GM12872 (cell line): ENCODE measurements at regions not wholly inside any gene's neighbourhood (a gene's known extent, or its start where the extent isn't known, plus 50 kb on each side); places are given as distances from the start of the nearest gene placed in this dataset.

Source experiments
- CTCF ChIP-seq: IDR thresholded peaks from 3 replicates; pipeline ENCODE4 v1.5.1; 2011; ENCODE audit warnings: low read depth, mild to moderate bottlenecking, low read length, moderate library complexity; ENCODE audit not compliant: insufficient read depth

DNA sequence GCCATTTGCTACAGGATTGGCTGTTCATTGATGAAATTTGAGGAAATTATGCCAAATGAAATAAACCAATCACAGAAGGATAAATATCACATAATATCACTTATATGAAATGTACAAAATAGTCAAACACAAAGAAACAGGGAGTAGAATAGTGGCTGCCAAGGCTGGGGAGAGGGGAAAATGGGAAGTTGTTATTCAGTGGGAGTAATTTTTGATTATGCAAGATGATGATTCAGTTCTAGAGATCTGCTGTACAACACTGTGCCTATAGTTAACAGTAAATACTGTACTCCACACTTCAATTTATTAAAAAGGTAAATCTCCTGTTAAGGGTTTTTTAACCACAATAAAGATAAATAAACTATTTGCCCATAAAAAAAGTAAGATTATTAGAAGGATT lies 101.1 kb downstream of the TMA16 start:
- no peak for TF ChIP-seq CTCF

- no peak for TF ChIP-seq CTCF
Observed at GRCh38 chr4:163598028-163598427, 103.5 kb downstream of the TMA16 start.

DNA sequence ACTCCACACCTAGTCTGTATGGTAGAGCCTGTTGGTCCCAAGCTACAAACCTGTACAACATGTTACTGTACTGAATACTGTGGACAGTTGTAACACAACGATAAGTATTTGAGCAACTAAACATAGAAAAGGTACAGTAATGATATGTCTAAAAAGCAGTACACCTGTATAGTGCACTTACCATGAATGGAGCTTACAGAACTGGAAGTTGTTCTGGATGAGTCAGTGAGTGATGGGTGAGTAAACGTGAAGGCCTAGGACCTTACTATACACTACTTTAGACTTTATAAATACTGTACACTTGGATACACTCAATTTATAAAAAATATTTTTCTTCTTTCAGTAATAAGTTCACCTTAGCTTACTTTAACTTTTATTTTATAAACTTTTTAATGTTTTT lies 104.0 kb downstream of the TMA16 start:
- no peak for TF ChIP-seq CTCF

- TF ChIP-seq CTCF, result no peak
Observed at GRCh38 chr4:163600727-163601126, 106.2 kb downstream of the TMA16 start.

DNA sequence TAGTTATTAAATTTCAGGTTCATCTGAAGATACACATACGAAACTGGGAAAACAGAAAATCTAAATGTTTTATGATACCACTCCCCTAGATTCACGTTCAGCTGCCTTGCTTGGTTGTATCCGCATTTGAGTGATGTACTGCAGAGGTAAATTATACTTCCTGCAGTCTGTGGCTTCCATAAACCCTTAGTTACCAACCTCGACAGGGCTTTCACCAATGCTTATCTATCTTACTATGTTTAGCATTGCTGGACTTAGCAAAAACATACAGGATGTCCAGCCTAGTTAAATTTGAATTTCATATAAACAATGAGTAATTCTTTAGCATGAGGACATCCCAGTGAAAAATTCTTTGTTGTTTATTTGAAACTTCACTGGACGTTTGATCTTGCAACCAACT lies 108.8 kb downstream of the TMA16 start:
- TF ChIP-seq CTCF, result no peak

DNA sequence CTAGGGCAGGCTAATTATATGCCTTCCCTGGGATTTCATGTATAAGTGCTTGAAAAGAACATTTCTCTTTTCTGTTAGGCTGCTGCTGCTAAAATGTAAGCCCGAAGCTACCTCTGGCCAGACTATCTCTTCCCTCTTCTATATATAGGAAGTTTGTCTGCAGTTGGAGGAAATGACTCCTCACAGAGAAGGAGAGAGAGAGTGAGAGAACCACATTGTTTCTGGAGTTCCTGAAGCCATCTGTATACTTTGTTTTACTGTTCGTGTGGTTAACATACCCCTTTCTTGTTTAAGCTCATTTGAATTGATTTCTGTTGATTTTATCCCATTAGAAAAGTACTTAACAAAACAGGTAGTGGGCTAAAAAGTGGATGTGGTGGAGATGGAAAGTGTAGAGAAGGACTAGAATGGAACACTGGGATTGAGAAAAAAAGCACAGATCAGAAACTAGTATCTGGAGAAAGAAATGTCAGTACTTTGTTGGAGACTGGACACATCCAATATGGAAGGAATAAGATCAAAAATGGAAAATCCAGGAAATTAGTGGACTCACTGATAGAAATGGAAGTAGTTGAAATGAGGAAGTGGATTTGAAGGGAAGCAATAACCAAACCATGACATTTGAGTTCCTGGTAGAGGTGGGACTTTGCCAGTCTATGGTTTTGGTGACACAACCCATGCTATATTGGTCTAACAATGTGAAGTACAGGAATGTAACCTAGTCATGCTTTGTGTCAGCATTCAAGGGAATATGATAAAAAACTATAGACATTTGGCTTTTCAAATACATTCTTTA lies 112.6 kb downstream of the TMA16 start:
- TF ChIP-seq CTCF, result no peak

DNA sequence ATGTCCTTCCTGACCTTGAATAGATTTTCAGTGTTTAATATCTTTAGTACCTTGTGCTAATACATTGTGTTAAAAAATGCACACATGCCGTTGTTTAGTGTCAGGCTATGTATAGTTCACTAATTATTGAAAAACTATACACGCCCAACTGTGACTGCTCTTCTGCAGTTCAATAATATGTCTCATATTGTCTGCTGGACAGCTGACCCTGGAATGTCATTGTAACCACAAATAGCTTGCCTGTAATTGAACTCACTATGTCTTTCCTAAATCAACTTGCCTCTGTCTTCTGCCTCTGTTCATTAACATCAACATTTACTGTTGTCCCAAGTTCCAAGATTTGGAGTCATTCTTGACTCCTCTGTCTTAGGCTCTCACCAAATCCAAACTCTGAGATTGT lies 114.5 kb downstream of the TMA16 start:
- TF ChIP-seq CTCF, result no peak
